Stimulated activated naive B cell treated with anti-CD40 and anti-IgM and Interleukin-4, amounts not matched to agents 10 μg/mL and 1 μg/mL and 100 μg/mL, for 72 hours (primary cell): ENCODE measurements at regions not wholly inside any gene's neighbourhood (a gene's known extent, or its start where the extent isn't known, plus 50 kb on each side); places are given as distances from the start of the nearest gene placed in this dataset.

Source experiments
- ATAC-seq, 2 donors: fragments of 150-1000 bp; cut with Tn5 transposase; replicated peaks; 2 replicates each; pipeline ENCODE4 v1.10.0; 2021; ENCODE audit warnings: moderate library complexity in 1 of 2
- DNase-seq: peaks from one replicate; pipeline ENCODE4 v3.0.0; 2021
- H3K27ac Mint-ChIP-seq: one replicate; pipeline ENCODE4 v1.8.0; 2022; ENCODE audit warnings: mild to moderate bottlenecking, mixed read lengths
- H3K27me3 Mint-ChIP-seq, 2 donors: one replicate each; pipeline ENCODE4 v1.8.0; 2022; ENCODE audit warnings: mixed read lengths in 2 of 2
- H3K36me3 Mint-ChIP-seq, 2 donors: one replicate each; pipeline ENCODE4 v1.8.0; 2022; ENCODE audit warnings: mixed read lengths in 2 of 2, mild to moderate bottlenecking in 1 of 2
- H3K4me1 Mint-ChIP-seq, 2 donors: one replicate each; pipeline ENCODE4 v1.8.0; 2022; ENCODE audit warnings: mixed read lengths in 2 of 2, mild to moderate bottlenecking in 1 of 2
- H3K4me3 Mint-ChIP-seq, 2 donors: one replicate each; pipeline ENCODE4 v1.8.0; 2022; ENCODE audit warnings: mild to moderate bottlenecking in 2 of 2, mixed read lengths in 2 of 2, moderate library complexity in 1 of 2
- H3K9me3 Mint-ChIP-seq, 2 donors: one replicate each; pipeline ENCODE4 v1.8.0; 2022; ENCODE audit warnings: mixed read lengths in 2 of 2, mild to moderate bottlenecking in 1 of 2

DNA sequence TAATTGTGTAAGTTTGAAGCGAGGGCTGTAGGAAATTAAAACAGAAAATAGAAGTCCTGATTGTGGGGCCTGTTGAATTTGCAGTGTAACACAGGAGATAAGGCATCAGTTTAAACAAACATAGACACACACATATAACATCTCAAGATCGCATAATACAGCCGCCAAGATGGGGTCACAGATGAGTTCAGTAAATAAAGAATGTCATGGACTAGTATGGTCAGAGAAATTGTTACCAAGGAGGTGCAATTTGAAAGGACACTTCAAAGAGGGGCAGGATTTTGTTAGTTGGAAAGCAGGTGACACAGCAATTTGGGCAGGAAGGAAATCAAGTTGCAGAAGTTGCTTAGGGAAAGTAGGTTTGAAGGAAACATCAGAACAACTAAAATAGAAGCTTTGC lies 450.0 kb downstream of the USP25 start:
- Mint-ChIP-seq H3K4me1 (no peaks in the 10 kb centered on the region), H3K36me3 (no peaks in the 10 kb centered on the region), H3K27me3 (peaks cover 0 to 5% of the 10 kb centered on the region in 2 donors), H3K4me3 (no peak overlapping the region), H3K9me3 (no peaks in the 10 kb centered on the region), H3K27ac (no peak overlapping the region)
- DNase-seq (no peak), ATAC-seq (no peak)

DNA sequence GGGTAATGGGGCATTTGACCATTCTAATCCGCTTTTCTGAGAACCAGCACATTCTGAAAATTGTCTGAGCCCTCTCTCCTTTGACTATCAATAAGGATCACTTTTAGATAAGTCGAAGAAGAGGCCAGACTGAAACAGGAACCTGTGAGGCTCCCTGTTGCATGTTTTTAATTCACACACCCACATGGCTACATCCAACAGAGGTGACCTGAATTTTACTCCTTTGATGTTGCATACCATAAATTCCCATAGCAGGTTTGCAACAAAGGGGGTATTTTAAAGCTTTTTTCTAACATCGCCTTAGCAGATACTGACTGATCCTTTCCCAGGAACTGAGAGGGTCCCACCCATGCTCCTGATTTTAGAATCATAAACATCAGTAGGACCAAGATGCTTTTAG lies 450.8 kb downstream of the USP25 start:
- Mint-ChIP-seq H3K27me3 (peaks cover 0 to 5% of the 10 kb centered on the region in 2 donors), H3K4me1 (no peaks in the 10 kb centered on the region), H3K36me3 (no peaks in the 10 kb centered on the region), H3K4me3 (no peak overlapping the region), H3K9me3 (no peaks in the 10 kb centered on the region), H3K27ac (no peak overlapping the region)
- ATAC-seq, result no peak
- no peak for DNase-seq

DNA sequence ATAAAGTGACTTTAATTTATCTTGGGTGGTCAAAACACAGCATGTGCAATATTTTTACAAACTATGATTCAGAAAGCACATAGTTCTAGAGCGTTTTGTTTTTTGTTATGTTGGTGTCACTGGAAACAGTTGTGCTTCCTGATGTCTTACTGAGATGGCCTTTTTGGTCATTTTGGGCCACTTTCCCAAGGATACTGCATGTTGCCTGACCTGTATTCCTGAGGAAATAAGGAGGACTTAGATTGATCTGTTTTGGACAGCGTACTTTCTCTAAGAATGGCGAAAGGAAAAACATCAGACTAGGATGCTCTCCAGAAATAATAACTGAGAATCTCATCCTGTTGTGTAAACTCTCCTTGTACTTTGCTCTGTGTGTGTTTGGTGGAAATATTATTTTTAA lies 451.2 kb downstream of the USP25 start:
- ATAC-seq (no peak), DNase-seq (no peak)
- Mint-ChIP-seq H3K27ac (no peak overlapping the region), H3K27me3 (peaks cover 0 to 5% of the 10 kb centered on the region in 2 donors), H3K9me3 (no peaks in the 10 kb centered on the region), H3K4me1 (no peaks in the 10 kb centered on the region), H3K4me3 (no peak overlapping the region), H3K36me3 (no peaks in the 10 kb centered on the region)

DNA sequence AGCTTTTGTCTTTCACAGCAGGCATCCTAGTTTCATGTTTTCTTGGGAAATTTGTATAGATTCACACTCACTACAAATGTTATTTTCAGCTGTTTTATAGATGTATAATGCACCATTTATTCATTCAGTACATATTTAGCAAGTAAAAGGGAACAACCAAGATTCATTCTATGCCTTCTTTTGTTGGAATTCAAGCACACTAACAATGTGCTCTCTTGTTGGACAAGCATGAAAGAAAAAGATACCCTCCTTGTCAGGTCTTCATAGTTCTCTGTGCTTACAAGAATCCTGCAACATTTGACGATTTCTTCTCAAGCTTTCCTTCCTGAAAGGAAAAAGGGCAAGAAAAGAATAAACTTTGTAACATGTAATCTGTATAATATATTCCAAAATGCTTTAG lies 456.0 kb downstream of the USP25 start:
- peaks cover 0 to 5% of the 10 kb centered on the region in 2 donors for H3K27me3 Mint-ChIP-seq
- no peaks in the 10 kb centered on the region for H3K36me3 Mint-ChIP-seq
- DNase-seq (no peak), ATAC-seq (no peak)
- H3K9me3 Mint-ChIP-seq, result no peaks in the 10 kb centered on the region
- H3K4me3 Mint-ChIP-seq, result no peak overlapping the region
- H3K4me1 Mint-ChIP-seq, result no peaks in the 10 kb centered on the region
- H3K27ac Mint-ChIP-seq, result no peak overlapping the region

DNA sequence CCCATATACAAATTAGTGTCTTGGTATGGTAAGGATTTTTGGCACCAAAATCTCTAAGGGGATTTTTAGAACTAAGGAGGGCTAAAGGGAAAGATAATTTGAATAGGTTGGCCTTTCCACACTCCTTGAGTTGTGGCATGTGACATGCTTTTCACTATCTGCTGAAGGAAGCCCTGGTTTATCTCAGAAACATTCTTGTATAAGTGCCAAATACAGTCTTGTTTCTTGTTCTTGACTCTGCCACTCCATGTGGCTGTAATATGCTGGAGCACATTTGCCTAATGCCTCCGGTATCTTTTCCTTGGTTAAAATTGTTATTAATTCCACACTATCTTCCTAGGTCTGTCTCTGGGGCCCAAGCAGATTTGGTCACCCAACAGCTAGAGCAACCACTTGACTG lies 457.0 kb downstream of the USP25 start:
- Mint-ChIP-seq H3K36me3 (no peaks in the 10 kb centered on the region), H3K27me3 (peaks cover 0 to 5% of the 10 kb centered on the region in 2 donors), H3K9me3 (no peaks in the 10 kb centered on the region), H3K4me1 (no peaks in the 10 kb centered on the region), H3K4me3 (no peak overlapping the region), H3K27ac (no peak overlapping the region)
- DNase-seq (no peak), ATAC-seq (no peak)

DNA sequence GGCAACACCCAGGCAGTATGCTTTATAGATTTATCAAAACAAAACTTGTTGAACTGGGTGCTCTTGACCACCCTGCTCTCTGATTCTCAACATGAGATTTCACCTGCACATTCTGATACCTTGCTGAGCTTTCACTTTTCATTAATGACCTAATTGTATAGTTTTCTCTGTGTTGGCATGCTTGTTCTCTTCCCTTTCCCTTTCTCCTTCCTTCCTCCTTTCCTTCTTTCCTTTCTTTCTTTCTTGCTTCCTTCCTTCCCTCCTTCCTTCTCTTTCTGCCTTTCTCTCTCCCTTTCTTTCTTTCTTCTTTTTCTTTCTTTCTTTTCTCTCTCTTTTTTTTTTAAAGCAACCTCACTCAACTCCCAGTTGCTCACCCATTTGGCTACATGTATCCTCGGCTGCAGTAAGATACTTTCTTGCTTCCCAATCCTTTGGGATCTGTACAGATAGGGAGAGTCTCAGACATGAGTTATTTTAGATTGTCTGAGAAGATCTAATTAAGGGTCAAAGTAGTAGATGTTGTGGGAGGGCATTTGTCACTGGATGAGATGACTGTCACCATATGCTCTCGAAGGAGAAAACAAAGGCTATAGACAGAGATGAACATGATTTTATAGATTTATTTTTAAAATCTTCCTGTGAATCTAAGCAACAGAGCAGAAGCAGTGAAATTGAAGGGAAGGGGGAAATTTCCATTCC lies 458.0 kb downstream of the USP25 start:
- DNase-seq, result no peak
- H3K4me1 Mint-ChIP-seq, result no peaks in the 10 kb centered on the region
- H3K27me3 Mint-ChIP-seq, result peaks cover 0 to 5% of the 10 kb centered on the region in 2 donors
- no peaks in the 10 kb centered on the region for H3K9me3 Mint-ChIP-seq
- H3K27ac Mint-ChIP-seq, result no peak overlapping the region
- no peaks in the 10 kb centered on the region for H3K36me3 Mint-ChIP-seq
- no peak for ATAC-seq
- H3K4me3 Mint-ChIP-seq, result no peak overlapping the region

DNA sequence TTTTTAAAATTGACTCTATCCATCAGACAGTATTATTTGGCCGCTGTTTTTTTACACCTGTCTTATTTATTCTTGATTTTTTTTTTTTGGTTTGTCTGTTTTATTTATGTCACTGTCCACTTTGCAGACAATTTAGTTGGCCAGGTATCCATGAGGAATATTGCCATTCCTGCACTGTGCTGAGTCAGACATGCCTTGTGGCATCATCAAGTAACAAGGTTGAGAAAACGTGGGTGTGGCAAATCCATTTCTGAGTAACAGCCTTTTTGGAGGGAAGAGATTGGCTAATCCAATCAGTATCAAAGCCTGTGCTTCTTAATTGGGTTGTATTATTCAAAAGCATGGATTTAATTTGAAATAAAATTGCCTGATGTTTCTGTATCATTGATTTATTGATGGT lies 463.1 kb downstream of the USP25 start:
- no peak for DNase-seq
- no peaks in the 10 kb centered on the region for H3K9me3 Mint-ChIP-seq

DNA sequence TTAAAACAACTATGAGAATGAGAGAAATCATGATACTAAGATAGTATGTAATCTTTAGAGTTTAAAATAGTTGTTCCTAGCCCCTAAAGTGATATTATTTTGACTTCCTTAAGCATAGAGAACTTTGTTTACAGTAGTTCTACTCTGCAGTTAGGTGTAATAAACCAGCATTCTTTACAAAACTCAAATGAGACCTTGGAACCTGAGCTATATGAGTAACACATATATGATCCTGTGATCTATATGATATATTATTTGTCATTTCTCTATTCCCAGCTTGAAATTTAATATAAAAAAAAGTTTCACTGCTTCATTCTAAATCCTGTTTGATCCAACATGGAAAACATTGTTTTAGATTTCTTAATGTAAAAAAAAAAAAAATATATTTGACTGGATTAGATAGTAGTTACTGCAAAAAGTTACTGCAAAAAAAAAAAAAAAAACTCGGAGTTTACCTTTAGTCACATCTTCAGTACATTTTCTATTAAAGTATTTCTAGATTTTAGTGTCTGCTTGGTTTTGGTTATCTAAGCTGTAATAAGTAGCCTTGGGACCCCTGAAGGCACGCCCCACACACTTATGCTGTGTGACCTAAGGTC lies 463.8 kb downstream of the USP25 start:
- no peak for DNase-seq
- Mint-ChIP-seq H3K36me3 (no peaks in the 10 kb centered on the region), H3K9me3 (no peaks in the 10 kb centered on the region), H3K4me1 (peaks cover 6 to 15% of the 10 kb centered on the region in 2 donors), H3K4me3 (peak overlapping the region; percentile 33 to 70), H3K27me3 (no peaks in the 10 kb centered on the region), H3K27ac (peak overlapping the region; percentile 43)
- ATAC-seq, result peak in 1 of 2 donors; percentile 65

More for the DNA sequence above, 463.1 kb downstream of the USP25 start:
- Mint-ChIP-seq H3K4me3 (no peak overlapping the region), H3K27me3 (no peaks in the 10 kb centered on the region), H3K27ac (no peak overlapping the region), H3K36me3 (no peaks in the 10 kb centered on the region), H3K4me1 (peaks cover 6 to 15% of the 10 kb centered on the region in 2 donors)
- ATAC-seq, result no peak

DNA sequence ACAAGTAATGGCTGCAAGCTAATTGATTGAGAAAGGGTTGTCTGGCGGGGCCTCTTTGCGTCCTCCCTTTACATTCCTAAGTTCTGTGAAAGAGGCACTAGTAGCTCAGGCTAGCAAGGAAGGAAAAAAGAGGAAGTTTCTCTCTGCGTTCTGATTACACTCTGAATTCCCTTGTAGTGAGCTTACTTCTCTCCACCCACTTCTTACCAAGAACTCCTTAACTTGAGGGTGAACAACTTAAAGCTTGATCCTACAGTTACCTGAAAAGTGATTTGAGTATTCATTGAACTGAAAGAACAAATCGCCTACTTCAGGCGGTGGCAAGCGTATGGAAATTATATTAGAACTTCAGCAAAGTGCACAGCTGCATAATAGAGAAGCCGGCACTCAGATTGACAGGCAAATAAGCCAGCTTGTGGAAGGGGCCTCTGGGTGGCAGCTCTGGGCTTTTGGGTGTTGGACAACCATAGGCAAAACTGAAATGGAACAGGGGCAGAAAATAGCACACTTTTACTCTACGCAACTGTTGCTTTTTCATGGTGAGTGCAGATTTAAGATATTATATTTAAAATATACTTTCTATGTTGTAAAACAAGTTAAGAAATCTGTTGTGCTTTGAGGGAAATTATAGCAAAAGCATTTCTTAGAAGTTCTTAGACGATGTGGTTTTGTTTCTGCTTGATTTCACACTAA lies 464.5 kb downstream of the USP25 start:
- Mint-ChIP-seq H3K9me3 (no peaks in the 10 kb centered on the region), H3K27ac (peak overlapping the region; percentile 43), H3K36me3 (no peaks in the 10 kb centered on the region), H3K27me3 (no peaks in the 10 kb centered on the region), H3K4me1 (peaks cover 6 to 15% of the 10 kb centered on the region in 2 donors), H3K4me3 (peak overlapping the region; percentile 33 to 70)
- DNase-seq (peak; percentile 4), ATAC-seq (peak; percentile 80 to 84)

DNA sequence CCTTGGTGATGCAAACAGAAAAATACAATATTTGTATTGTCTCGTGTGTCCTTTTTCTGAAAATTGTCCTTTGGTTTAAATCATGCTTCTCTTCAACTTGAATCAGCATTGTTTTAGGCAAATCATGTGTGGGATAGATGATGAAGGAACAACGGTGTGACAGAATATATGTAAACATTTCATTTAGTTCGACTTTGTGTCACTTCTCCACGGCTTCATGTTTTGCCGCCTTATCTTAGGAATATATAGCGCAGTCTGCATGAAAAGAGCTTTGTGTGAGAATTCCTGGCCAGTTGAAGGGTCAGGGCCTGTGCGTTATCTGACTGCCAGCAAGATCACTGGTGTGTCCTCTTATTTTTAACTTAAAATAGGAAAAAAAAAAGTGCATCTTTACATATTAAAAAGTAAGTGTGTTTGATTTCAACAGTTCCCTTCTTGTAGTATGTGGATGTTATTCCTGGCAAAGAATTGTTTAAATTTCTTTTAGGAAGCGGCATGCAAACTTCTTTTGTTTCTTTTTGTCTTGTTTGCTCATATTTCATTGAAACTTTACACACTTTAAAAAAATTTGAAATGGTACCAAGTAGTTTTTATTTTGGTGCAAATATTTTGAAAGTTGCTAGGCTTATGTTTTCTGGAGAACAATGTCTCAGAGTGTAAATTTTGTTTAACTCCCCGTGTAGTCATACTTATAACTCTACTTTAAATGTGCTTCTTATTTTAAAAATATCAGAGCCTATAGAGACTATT lies 465.2 kb downstream of the USP25 start:
- H3K27me3 Mint-ChIP-seq, result no peaks in the 10 kb centered on the region
- ATAC-seq (no peak), DNase-seq (no peak)
- H3K4me3 Mint-ChIP-seq, result no peak overlapping the region
- no peaks in the 10 kb centered on the region for H3K9me3 Mint-ChIP-seq
- no peak overlapping the region for H3K27ac Mint-ChIP-seq
- peaks cover 6 to 15% of the 10 kb centered on the region in 2 donors for H3K4me1 Mint-ChIP-seq
- no peaks in the 10 kb centered on the region for H3K36me3 Mint-ChIP-seq

DNA sequence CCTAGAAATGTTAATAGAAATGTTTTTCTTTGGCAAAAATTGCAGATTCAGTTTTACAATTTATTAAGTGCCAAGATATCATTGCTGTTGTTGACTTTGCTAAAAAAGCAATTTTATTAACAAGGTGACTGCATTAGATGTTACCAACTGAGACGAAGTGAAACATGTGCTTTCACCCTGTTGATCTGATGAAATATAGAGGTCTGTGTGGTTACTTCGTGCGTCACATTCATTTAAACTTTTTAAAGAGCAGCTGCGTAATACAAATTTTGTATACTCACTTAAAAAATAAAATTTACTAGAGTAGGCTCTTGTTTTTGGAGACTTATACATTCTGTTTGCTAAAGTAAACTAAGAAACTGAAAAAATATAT lies 465.7 kb downstream of the USP25 start:
- no peaks in the 10 kb centered on the region for H3K27me3 Mint-ChIP-seq
- H3K4me3 Mint-ChIP-seq, result no peak overlapping the region
- DNase-seq, result no peak
- no peaks in the 10 kb centered on the region for H3K9me3 Mint-ChIP-seq
- ATAC-seq, result no peak
- no peaks in the 10 kb centered on the region for H3K36me3 Mint-ChIP-seq
- no peak overlapping the region for H3K27ac Mint-ChIP-seq
- peaks cover 6 to 15% of the 10 kb centered on the region in 2 donors for H3K4me1 Mint-ChIP-seq

DNA sequence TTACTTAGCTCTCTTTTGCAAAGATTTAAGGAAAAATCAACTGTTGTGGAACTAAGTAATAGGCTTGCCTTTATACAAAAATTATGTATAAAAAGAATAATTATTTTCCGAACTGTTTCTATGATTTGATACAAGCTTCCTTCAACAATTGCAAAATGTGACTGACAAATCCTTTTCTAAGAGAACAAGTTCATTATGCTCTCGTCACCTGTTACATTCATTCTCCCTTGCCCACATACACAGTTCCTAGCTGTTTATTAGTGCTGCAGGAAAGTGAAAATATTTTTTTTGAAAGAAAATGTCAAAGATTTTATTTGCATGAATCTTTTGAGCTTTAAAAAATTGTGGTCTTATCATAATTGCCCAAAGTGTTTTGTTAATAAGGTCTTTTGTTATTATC lies 466.2 kb downstream of the USP25 start:
- ATAC-seq (no peak), DNase-seq (no peak)
- Mint-ChIP-seq H3K36me3 (no peaks in the 10 kb centered on the region), H3K27ac (no peak overlapping the region), H3K27me3 (no peaks in the 10 kb centered on the region), H3K4me1 (peaks cover 6 to 15% of the 10 kb centered on the region in 2 donors), H3K9me3 (peaks cover 0 to 1% of the 10 kb centered on the region in 2 donors), H3K4me3 (no peak overlapping the region)

DNA sequence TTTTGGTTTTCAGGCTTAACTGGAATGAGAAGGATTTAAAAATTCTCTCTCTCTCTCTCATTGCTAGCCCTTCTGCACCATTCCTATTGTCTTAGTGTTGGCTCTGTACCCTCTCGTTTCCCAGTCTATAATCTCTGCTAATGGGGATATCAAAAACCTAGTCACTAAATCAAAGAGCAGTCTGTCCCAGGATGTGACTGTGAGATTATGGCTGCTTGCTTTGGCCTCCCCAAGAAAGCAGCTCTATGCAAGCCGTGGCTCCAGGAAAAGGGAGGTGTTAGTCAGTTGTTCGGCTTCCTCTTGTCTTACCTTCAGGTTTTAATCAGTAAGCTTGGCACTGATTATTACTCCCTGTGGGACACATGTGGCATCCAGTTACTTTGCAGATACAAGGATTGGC lies 468.8 kb downstream of the USP25 start:
- no peak overlapping the region for H3K4me3 Mint-ChIP-seq
- H3K27me3 Mint-ChIP-seq, result no peaks in the 10 kb centered on the region
- no peak overlapping the region for H3K27ac Mint-ChIP-seq
- H3K4me1 Mint-ChIP-seq, result peaks cover 6 to 15% of the 10 kb centered on the region in 2 donors
- H3K36me3 Mint-ChIP-seq, result no peaks in the 10 kb centered on the region
- ATAC-seq (no peak), DNase-seq (no peak)
- peaks cover 0 to 3% of the 10 kb centered on the region in 2 donors for H3K9me3 Mint-ChIP-seq

DNA sequence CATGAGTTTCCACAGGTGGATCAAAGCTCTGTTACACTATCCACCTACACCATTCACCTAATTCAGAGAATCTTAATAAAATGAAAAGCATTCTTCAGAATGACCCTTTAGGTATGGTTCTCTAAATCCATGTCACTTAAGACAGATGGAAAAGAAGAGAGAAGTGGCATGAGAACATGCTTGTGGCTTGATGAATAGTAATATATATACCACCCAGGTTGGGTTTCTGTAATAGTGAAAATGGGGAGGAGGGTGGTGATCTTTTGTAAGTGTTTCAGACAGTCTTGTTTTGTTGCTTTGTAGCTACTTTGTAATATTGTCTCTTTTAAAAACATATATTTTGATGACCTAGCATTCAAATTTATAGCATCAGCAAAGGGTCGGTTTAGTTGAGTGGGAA lies 469.8 kb downstream of the USP25 start:
- Mint-ChIP-seq H3K36me3 (no peaks in the 10 kb centered on the region), H3K4me1 (peaks cover 0 to 7% of the 10 kb centered on the region in 2 donors), H3K4me3 (no peak overlapping the region), H3K27ac (no peak overlapping the region), H3K9me3 (peaks cover 0 to 3% of the 10 kb centered on the region in 2 donors), H3K27me3 (no peaks in the 10 kb centered on the region)
- DNase-seq (no peak), ATAC-seq (peak in 1 of 2 donors; percentile 29)
